Upper lobe of right lung (tissue), 1 donor: ENCODE measurements at regions not wholly inside any gene's neighbourhood (a gene's known extent, or its start where the extent isn't known, plus 50 kb on each side); places are given as distances from the start of the nearest gene placed in this dataset.

Experiments
- ATAC-seq: fragments of 200-7000 bp; cut with Tn5 transposase; one replicate; pipeline ENCODE4 v1.9.1; 2020; ENCODE audit warnings: mild to moderate bottlenecking, moderate library complexity
- DNase-seq: peaks from one replicate; pipeline ENCODE4 v3.0.0-alpha.2; 2020
- H3K27ac ChIP-seq: fragments of 200-600 bp; one replicate; pipeline ENCODE4 v1.8.0; 2022
- H3K27me3 ChIP-seq: fragments of 200-600 bp; one replicate; pipeline ENCODE4 v1.8.0; 2022; ENCODE audit warnings: mild to moderate bottlenecking
- H3K36me3 ChIP-seq: fragments of 200-600 bp; one replicate; pipeline ENCODE4 v1.8.0; 2022
- H3K4me1 ChIP-seq: fragments of 200-600 bp; one replicate; pipeline ENCODE4 v1.8.0; 2022
- H3K4me3 ChIP-seq: fragments of 200-600 bp; one replicate; pipeline ENCODE4 v1.8.0; 2022; ENCODE audit warnings: mild to moderate bottlenecking
- H3K9me3 ChIP-seq: fragments of 200-600 bp; one replicate; pipeline ENCODE4 v1.8.0; 2022
- CTCF ChIP-seq: fragments of 200-600 bp; IDR thresholded peaks from one replicate; pipeline ENCODE4 v1.8.0; 2022; ENCODE audit warnings: antibody characterized with exemption
- intact Hi-C: fragments of 100-400 bp; cut with DNase I; formaldehyde crosslinking; loops from one replicate; pipeline ENCODE4 v1.11.0; 2022
- donor health status: DM: no; HTN: yes; CAD: no; lungs with severe emphysema.

DNA sequence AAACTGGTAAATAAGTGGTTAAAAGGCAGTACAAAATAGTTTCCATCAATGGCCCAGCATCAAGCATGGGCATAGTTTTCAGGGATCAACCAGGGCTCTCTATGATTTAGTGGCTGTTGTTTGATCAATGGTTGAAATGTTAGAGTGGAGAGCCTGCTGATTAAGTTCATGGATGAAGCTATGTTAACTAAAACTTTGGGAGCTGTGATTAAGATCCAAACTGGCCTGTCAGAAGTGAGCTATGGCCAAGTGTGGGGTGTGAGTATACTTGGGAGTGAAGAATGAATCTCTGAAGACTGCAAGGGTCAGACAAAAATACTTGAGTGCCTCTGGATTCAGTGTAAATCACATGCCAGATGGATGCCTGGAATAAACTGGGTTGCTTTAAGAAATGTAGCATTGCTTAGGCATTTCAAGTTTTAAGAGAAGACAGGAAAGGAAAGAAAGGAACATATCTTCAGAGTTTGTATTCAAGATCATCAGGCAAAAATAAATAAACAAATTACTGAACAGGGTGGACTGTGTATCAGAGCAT, 422.2 kb upstream of the ADAMTS9 start:
- intact Hi-C loops, result no loop called here
- Histone ChIP-seq H3K4me3 (no peak overlapping the region), H3K4me1 (no peaks in the 10 kb centered on the region), H3K27ac (no peak overlapping the region), H3K36me3 (no peaks in the 10 kb centered on the region), H3K27me3 (no peaks in the 10 kb centered on the region), H3K9me3 (no peaks in the 10 kb centered on the region)
- no peak for ATAC-seq
- TF ChIP-seq CTCF, result no peak
- DNase-seq, result no peak

DNA sequence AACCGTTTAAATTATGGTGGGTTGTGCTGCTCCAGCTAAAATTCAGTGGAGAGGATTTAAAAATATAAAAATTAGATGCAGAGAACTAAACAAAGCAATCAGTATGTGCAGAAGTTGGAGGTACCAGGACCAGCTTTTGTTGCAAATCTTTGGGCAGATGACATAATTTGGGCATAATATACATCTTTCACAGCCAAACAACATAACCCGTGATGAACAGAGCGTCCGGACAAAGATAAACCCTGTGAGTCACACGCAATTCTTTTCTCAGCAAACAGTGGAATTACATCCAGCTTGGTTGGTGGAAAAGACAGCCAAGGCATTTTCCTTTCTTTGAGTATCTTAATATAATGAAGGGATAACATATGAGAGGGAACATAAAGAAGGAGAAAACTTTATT, 419.4 kb upstream of the ADAMTS9 start:
- Histone ChIP-seq H3K9me3 (no peaks in the 10 kb centered on the region), H3K27me3 (no peaks in the 10 kb centered on the region), H3K4me3 (no peak overlapping the region), H3K4me1 (no peaks in the 10 kb centered on the region), H3K27ac (no peak overlapping the region), H3K36me3 (no peaks in the 10 kb centered on the region)
- no peak for DNase-seq
- ATAC-seq, result no peak
- TF ChIP-seq CTCF, result no peak
- intact Hi-C loops, result no loop called here

DNA sequence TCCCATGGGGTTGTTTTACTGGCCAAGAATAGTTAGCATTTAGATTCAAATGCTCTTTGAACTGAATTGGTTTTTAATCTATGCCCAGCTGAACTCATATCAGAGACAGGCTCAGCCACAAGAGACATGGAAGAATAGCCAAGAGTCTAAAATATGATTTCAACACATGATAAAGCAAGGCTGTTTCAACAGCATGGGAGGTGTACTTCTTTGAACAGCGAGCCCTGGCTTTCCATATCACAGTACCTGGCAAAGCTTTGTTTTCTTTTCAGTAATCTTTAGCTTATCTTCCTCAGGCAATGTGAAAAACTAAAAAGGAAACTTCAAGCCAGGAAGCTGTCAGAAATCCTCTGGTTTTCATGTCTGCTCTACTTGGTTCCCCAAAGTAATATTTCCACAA, 413.6 kb upstream of the ADAMTS9 start:
- H3K36me3 ChIP-seq, result no peaks in the 10 kb centered on the region

GRCh38 chr3:65098400-65098799, 410.6 kb upstream of the ADAMTS9 start:
- intact Hi-C loops, result no loop called here
- Histone ChIP-seq H3K4me1 (no peaks in the 10 kb centered on the region), H3K36me3 (no peaks in the 10 kb centered on the region), H3K9me3 (no peaks in the 10 kb centered on the region), H3K27ac (no peak overlapping the region), H3K27me3 (no peaks in the 10 kb centered on the region), H3K4me3 (no peak overlapping the region)
- no peak for TF ChIP-seq CTCF
- DNase-seq (no peak), ATAC-seq (no peak)

More for the DNA sequence above, 413.6 kb upstream of the ADAMTS9 start:
- DNase-seq (no peak), ATAC-seq (no peak)
- no peak overlapping the region for H3K4me3 ChIP-seq
- no peaks in the 10 kb centered on the region for H3K9me3 ChIP-seq
- H3K4me1 ChIP-seq, result no peaks in the 10 kb centered on the region
- intact Hi-C loops, result no loop called here
- H3K27ac ChIP-seq, result no peak overlapping the region
- H3K27me3 ChIP-seq, result no peaks in the 10 kb centered on the region
- no peak for TF ChIP-seq CTCF

GRCh38 chr3:65096110-65096745, 408.4 kb upstream of the ADAMTS9 start:
- no peak for ATAC-seq
- no peaks in the 10 kb centered on the region for H3K4me1 ChIP-seq
- H3K27me3 ChIP-seq, result no peaks in the 10 kb centered on the region
- H3K9me3 ChIP-seq, result no peaks in the 10 kb centered on the region
- H3K27ac ChIP-seq, result no peak overlapping the region
- H3K36me3 ChIP-seq, result no peaks in the 10 kb centered on the region
- TF ChIP-seq CTCF, result no peak
- H3K4me3 ChIP-seq, result no peak overlapping the region
- intact Hi-C loops, result no loop called here
- DNase-seq, result no peak

GRCh38 chr3:65094723-65095122, 406.9 kb upstream of the ADAMTS9 start:
- ATAC-seq, result no peak
- Histone ChIP-seq H3K4me1 (no peaks in the 10 kb centered on the region), H3K27me3 (no peaks in the 10 kb centered on the region), H3K27ac (no peak overlapping the region), H3K4me3 (no peak overlapping the region), H3K9me3 (no peaks in the 10 kb centered on the region), H3K36me3 (no peaks in the 10 kb centered on the region)
- no peak for TF ChIP-seq CTCF
- intact Hi-C loops, result no loop called here
- DNase-seq, result no peak
